Natural killer cell (primary cell): ENCODE measurements at regions not wholly inside any gene's neighbourhood (a gene's known extent, or its start where the extent isn't known, plus 50 kb on each side); places are given as distances from the start of the nearest gene placed in this dataset.

Experiments used
- ATAC-seq, 3 donors: fragments of 150-1000 bp in 2 of 3; fragments of 200-7000 bp in 1 of 3; cut with Tn5 transposase; 1 replicate in 1 of 3; 2 replicates in 2 of 3; pipeline ENCODE4 v1.10.0; 2021; ENCODE audit warnings: mild to moderate bottlenecking in 2 of 3, moderate library complexity in 2 of 3
- DNase-seq, 2 donors: peaks; one replicate each; pipeline versions ENCODE4 v3.0.0 to v3.0.0-alpha.2; 2013 to 2021; ENCODE audit warnings: mixed read lengths in 1 of 2
- H3K27ac ChIP-seq: one replicate; pipeline ENCODE4 v1.5.1; 2013; ENCODE audit warnings: mild to moderate bottlenecking, low read length
- H3K27me3 ChIP-seq: one replicate; pipeline ENCODE4 v1.6.1; 2013; ENCODE audit warnings: low read length; ENCODE audit not compliant: control insufficient read depth, insufficient read depth
- H3K36me3 ChIP-seq: one replicate; pipeline ENCODE4 v1.6.1; 2013; ENCODE audit warnings: low read length; ENCODE audit not compliant: control insufficient read depth, insufficient read depth
- H3K4me1 ChIP-seq: one replicate; pipeline ENCODE4 v1.6.1; 2013; ENCODE audit warnings: low read length; ENCODE audit not compliant: control insufficient read depth, insufficient read depth
- H3K4me3 ChIP-seq: one replicate; pipeline ENCODE4 v1.5.1; 2013; ENCODE audit warnings: low read length
- H3K9me3 ChIP-seq: one replicate; pipeline ENCODE4 v1.6.1; 2013; ENCODE audit warnings: low read length; ENCODE audit not compliant: control insufficient read depth, insufficient read depth
- H3K27ac Mint-ChIP-seq, 2 donors: one replicate each; pipeline ENCODE4 v1.8.0; 2022; ENCODE audit warnings: mild to moderate bottlenecking in 2 of 2, mixed read lengths in 2 of 2, moderate library complexity in 1 of 2
- H3K27me3 Mint-ChIP-seq, 2 donors: one replicate each; pipeline ENCODE4 v1.8.0; 2022; ENCODE audit warnings: low read depth in 2 of 2, mixed read lengths in 2 of 2
- H3K36me3 Mint-ChIP-seq: one replicate; pipeline ENCODE4 v1.8.0; 2022; ENCODE audit warnings: mixed read lengths
- H3K4me1 Mint-ChIP-seq, 2 donors: one replicate each; pipeline ENCODE4 v1.8.0; 2022; ENCODE audit warnings: mixed read lengths in 2 of 2
- H3K4me3 Mint-ChIP-seq: one replicate; pipeline ENCODE4 v1.8.0; 2022; ENCODE audit warnings: mild to moderate bottlenecking, moderate library complexity, mixed read lengths
- H3K9me3 Mint-ChIP-seq, 2 donors: one replicate each; pipeline ENCODE4 v1.8.0; 2022; ENCODE audit warnings: mixed read lengths in 2 of 2
- CTCF ChIP-seq: fragments of 200-600 bp; IDR thresholded peaks from one replicate; pipeline ENCODE4 v1.8.0; 2022; ENCODE audit warnings: antibody characterized with exemption
- WGBS: methylation state at CpG from one replicate; pipeline ENCODE4 v1.1.7; 2013; ENCODE audit warnings: missing lambda C conversion rate; ENCODE audit not compliant: insufficient coverage; 5-methylcytosine and 5-hydroxymethylcytosine counted together
- intact Hi-C: fragments of 100-400 bp; cut with micrococcal nuclease; formaldehyde crosslinking; loops from one replicate; pipeline ENCODE4 v1.14.2; 2022

GRCh38 chr11:98842187-98842586 lies 178.6 kb upstream of the CNTN5 start:
- H3K27me3 Mint-ChIP-seq = no peaks in the 10 kb centered on the region
- Histone ChIP-seq H3K4me1 (no peaks in the 10 kb centered on the region), H3K27me3 (no peaks in the 10 kb centered on the region), H3K4me3 (no peak overlapping the region), H3K36me3 (no peaks in the 10 kb centered on the region), H3K27ac (no peak overlapping the region), H3K9me3 (peaks cover 12% of the 10 kb centered on the region)
- H3K36me3 Mint-ChIP-seq = peaks cover 9% of the 10 kb centered on the region
- intact Hi-C loops = no loop called here
- DNase-seq = no peak
- H3K27ac Mint-ChIP-seq = no peak overlapping the region
- peaks cover 10 to 27% of the 10 kb centered on the region in 2 donors for H3K9me3 Mint-ChIP-seq
- no peak overlapping the region for H3K4me3 Mint-ChIP-seq
- ATAC-seq = no peak
- no peaks in the 10 kb centered on the region for H3K4me1 Mint-ChIP-seq
- TF ChIP-seq CTCF = no peak

GRCh38 chr11:98862169-98862568 lies 158.6 kb upstream of the CNTN5 start:
- no peaks in the 10 kb centered on the region for H3K4me1 Mint-ChIP-seq
- H3K36me3 ChIP-seq = no peaks in the 10 kb centered on the region

GRCh38 chr11:98871690-98872089 lies 149.1 kb upstream of the CNTN5 start:
- intact Hi-C loops = no loop called here
- 88% methylated on average over 2 of the region's 3 CpGs for WGBS

More at GRCh38 chr11:98862169-98862568, 158.6 kb upstream of the CNTN5 start:
- intact Hi-C loops = no loop called here
- no peak for TF ChIP-seq CTCF
- DNase-seq = no peak
- H3K9me3 ChIP-seq = peaks cover 7% of the 10 kb centered on the region
- Mint-ChIP-seq H3K4me3 (no peak overlapping the region), H3K27ac (no peak overlapping the region), H3K36me3 (peaks cover 17% of the 10 kb centered on the region), H3K9me3 (peaks cover 14 to 31% of the 10 kb centered on the region in 2 donors), H3K27me3 (no peaks in the 10 kb centered on the region)
- no peaks in the 10 kb centered on the region for H3K4me1 ChIP-seq
- WGBS = 95% methylated on average over 3 of the region's 5 CpGs
- no peak for ATAC-seq
- no peak overlapping the region for H3K4me3 ChIP-seq
- no peaks in the 10 kb centered on the region for H3K27me3 ChIP-seq
- H3K27ac ChIP-seq = no peak overlapping the region

More at GRCh38 chr11:98871690-98872089, 149.1 kb upstream of the CNTN5 start:
- ATAC-seq = no peak
- Mint-ChIP-seq H3K27me3 (no peaks in the 10 kb centered on the region), H3K4me3 (no peak overlapping the region), H3K27ac (no peak overlapping the region), H3K36me3 (peaks cover 8% of the 10 kb centered on the region), H3K9me3 (peaks cover 8 to 21% of the 10 kb centered on the region in 2 donors), H3K4me1 (no peaks in the 10 kb centered on the region)
- H3K27ac ChIP-seq = no peak overlapping the region
- no peaks in the 10 kb centered on the region for H3K9me3 ChIP-seq
- H3K27me3 ChIP-seq = no peaks in the 10 kb centered on the region
- H3K4me3 ChIP-seq = no peak overlapping the region
- H3K36me3 ChIP-seq = no peaks in the 10 kb centered on the region
- no peak for DNase-seq
- no peak for TF ChIP-seq CTCF
- H3K4me1 ChIP-seq = no peaks in the 10 kb centered on the region
